ENCODE measurements at regions not wholly inside any gene's neighbourhood (a gene's known extent, or its start where the extent isn't known, plus 50 kb on each side); places are given as distances from the start of the nearest gene placed in this dataset.
"Not testable (repeated sequence)": the region's sequence is repeated elsewhere in the genome, so short reads cannot be mapped to it uniquely, and the experiment has no call there.

DNA sequence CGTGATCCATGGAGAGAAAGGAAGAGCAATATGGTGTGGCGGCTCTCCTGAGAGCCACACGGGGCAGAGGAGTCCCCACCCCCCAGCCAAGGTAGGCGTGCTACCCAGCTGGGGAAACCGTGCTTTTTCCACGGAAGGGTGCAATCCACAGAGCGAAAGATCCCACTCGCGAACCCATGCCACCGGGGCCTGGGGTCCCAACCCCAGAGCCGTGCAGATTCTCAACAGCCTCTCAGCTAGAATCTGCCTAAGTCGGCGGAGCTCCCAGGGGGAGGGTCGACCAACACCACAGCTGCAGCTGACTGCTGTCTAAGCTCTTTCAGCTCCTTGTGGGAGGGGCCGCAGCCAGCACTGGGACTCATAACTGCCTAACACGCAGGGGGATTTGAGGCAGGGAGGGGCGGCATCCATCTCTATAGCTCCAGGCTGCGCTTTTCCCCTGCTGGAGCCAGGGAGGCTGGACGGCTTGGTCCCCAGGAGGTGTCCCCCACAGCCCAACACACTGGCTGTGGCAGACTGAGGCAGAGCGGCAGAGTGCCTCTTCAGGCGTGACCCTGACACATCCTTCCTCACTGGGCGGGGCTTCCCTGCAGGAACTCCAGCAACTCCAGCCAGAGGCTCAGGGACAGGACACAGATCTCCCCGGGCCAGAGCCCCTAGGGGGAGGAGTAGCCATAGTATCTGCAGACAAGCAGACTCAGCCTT is 107.6 kb upstream of the ZBTB20 start:
- DNase-seq: no peak

DNA sequence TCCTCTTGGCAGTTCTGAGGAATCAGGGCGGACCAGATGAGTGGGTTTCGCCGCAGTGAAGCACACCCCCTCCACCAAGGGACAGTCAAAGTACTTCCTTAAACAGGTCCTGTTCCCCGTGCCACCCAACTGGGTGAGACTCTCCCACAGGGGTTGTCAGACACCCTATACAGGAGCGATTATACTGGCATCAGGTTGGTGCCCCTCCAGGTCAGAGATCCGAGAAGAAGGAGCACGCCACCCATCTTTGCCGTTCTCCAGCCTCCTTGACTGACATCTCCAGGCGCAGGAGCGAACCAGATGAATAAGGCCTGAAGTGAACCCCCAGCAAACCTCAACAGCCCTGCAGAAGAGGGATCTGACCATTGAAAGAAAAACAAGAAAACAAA is 108.1 kb upstream of the ZBTB20 start:
- DNase-seq: no peak

DNA sequence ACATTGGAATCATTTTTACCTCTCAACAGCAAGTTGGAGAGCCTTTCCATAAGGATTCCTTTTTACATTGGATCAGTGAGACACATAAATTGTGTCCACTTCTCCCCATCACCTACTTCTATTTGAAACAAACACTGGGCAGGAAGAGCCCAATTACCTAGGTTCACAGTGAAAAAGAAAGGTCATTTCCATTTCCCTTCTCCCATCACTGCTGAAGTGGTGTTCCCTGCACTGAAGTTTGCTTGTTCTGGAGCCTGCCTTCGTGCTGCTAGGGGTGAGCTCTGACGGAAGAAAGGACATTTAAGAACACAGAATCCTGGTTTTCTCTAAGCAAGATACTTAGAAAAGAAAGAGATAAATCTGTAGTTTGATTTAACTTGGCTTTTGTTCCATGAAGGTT is 123.8 kb upstream of the ZBTB20 start:
- DNase-seq: no peak

DNA sequence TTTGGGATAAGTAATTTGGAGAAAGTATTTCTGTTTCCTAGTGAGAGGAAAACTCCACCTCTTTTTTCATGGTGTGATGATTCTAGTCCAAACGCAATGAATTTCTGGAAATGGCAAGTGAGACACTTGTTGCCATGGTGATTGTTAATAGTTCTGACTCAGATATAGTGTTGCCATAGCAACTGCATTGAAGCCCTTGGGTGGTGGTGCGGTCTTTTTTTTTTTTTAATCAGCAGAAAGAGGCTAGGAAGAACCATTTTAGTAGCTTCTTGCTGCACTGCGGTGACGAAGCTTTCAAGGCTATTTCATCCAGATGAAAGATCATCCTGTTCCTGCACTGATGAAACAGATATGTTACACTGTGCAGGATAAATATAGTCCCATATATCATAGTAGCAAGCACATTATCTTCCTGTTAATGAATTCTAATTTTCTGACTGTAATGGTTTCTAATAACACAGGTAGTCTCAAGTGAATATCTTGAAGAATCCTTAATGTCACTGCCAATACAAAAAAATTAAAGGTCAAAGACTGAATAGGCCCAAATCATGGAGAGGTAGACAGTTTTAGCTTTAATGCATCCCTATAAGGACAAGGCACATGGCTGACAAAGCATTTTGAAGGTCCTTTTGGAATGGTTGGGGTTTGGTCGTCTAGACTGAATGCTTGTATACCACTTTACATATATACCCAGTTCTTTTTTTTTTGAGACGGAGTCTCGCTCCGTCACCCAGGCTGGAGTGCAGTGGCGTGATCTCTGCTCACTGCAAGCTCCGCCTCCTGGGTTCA is 125.1 kb upstream of the ZBTB20 start:
- no peak for DNase-seq

DNA sequence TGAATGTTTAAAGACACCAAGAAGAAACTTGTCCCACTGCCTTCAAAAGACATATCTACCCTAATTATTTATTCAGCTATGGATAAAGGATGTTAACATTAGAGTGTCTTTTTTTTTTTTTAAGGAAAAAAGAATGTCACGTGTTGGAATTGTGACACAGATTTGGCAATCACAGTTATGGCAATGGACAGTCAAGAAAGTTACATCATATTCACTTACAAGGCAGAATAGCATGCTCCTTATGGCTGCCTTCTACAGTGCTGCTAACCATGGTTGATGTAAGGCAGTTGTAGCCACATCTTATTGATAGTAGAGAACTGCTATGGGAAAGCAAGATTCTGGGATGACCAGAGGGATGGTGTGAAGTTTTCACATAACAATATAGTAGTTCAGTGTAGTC is 128.8 kb upstream of the ZBTB20 start:
- no peak for DNase-seq

DNA sequence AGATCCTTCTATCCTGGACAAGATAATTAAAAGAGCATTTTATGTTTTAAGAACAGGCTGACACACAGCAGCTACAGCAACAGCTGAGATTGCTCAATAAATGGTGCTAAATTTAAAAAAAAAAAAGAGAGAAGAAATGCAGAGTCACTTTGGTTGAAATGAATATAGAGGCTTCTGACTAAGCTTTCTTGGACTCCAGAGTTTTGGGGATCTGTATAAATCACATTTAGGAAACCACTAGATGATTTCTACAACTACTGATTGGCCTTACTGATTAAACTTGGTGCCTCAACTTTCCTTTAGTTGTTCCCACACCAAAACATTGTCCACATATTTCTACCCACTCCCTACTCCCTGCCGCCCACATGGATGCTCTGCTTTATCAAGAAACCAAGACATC is 132.9 kb upstream of the ZBTB20 start:
- no peak for DNase-seq

DNA sequence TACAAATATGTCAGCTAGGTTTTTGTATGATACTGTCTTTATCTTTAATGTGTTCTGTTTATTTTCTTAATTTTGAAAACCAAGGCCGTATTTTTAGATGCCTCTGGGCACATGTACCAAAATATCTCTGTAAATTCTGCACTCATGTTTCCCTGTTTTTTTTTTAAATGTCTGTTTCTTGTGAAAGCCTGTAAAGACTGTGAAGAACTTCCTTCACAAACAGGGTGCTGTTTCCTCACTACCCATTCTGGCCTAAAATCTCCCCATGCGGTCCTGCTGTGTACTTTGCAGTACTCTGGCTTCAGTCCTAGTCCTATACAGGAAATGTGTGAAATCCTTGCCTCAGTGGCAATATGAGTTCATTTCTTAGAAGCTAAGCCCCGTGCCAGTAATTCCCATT is 133.4 kb upstream of the ZBTB20 start:
- DNase-seq: no peak

DNA sequence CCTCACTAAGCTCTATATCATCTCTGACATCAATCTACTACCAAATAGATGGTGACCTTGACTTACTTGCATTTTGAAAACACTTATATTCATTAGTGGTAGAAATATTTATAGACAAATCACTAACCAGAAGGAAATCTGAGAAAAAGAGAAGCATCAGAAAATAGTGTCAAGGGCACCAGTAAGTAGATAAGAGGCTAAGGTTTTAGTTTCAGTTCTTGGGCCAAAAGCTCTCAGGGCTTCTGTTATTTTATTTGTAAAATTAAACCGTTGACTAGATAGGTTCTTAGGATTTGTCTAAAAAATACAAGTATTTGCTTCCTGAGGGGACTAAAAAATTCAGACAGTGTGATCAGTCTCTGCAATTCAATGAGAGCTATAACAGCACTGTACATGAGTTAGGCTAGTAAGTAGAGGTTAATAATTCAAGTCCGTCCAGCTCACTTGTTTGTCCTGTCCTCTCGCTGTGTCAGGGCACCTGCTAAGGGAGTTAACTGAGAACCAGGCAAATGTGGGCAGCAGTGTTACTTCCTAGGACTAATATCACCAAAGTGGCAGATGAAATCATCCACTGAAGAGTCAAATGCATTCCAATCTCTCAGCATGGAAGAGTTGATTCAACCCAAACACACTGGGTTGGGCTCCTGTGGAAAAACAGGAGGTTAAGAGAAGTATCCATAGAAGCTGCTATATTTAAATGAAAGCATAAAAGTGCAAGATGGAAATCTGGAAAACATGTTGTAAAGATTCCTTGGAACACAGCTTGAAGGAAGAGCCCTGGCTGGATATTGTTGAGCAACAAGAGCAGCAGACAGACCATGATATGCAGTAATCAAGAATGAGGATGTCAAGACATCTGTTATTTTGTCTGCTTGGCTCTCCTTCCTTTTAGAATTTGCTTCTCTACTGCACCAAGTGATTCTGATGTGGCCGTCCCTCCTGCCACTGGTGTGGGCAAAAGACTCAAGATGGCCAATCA is 134.9 kb upstream of the ZBTB20 start:
- DNase-seq: no peak

DNA sequence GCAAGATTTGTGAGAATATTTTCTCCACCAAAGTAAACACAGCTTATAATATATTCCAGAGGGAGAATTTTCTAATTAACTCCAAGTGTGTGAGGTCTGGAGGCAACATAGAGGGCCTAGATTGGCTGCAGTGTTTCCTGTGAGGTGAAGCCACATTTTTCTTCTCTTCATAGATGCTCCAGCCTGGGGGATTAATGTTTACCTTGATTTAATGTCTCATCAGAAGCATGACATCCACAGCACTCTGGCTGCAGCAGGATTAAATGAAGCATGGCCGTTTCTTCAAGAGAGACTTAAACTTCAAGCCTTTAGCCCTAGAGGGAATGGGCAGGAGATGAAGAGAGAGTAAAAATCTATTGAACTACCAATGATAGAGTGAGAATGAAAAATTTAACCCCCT is 137.9 kb upstream of the ZBTB20 start:
- DNase-seq: no peak

DNA sequence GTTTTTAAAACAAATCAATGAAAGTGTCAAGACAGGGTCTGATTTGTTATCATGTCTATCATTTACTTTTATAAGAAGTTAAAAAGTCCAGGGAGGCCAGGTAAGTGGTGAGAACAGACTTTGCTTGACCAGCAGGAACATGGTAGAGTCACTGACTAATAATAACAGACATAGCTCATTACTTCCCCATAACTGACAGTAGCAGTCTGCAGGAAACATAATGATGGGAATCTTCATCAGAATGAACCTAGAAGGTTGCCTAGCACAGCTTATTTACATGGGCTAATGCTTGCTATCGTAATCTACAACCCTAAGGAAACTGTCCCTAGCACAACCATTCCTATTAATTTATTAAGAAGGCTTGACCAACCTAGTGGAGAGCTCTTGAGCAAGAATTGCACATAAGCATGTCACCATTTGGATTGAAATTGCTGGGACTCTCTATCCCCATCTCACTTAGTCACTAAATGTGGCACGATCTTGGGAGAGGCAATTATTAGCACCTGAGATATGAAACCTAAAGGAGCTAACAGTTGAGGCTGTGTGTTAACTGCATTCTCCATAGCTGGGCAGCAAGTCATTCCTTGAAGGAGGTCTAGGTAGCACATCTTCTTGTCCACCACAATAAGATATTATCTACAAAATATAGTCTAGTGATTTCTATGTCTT is 139.6 kb upstream of the ZBTB20 start:
- no peak for DNase-seq

DNA sequence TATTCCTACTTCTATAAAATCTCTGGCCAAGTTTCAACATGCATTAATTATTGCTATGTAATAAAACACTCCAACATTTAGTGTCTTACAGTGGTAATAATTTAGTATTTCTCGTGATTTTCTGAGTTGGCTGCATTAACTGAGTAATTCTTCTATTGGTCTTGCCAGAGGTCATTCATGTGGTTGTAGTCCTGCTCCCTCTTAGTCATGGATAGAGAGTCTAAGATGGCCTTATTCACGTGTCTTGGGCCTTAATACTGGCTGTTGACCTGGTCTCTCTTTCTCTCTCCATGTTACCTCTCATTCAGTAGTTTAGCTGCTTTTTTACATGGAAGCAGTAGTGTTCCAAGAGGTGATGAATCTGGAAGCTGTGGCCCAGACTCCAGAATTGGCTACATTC is 140.1 kb upstream of the ZBTB20 start:
- no peak for DNase-seq

DNA sequence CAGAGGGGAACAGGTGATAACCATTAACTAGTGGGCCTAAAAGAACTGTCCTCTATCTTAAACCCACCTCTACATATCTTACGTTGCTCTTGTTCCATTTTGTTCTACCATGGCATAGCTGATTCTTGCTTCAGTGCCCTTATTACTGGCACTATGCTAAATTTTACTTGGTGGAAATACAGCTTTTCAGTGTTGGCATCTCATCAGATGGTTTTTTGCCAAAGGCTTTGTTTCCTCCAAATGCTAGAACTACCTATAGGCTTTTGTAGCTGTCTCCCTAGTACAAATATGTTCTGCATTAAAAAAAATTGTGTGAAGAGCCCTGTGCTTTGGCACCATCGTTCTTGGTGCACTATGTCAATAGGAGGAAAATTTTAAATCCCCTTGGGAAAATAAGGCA is 145.0 kb upstream of the ZBTB20 start:
- no peak for DNase-seq

DNA sequence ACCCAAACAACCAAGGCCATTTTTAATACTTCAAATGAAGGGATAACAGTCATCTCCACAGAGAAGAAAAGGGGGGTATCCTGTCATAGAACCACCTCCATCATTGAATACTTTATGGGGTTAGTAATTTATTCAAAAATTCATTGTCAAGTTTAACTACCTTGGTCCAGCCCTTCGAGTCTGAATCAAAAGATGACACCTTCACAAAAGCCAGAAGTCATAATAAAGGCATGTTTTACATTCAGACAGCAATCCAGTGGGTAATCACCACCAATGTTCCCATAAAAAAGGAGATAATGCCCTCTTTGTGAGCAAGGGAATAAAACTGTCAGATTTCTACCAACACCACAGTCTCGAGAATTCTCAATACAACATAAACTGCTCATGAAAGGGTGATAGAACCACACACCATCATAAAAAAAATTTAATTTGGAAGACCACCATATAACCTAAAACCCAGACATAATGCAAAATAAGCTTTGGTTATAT is 145.6 kb upstream of the ZBTB20 start:
- no peak for DNase-seq

DNA sequence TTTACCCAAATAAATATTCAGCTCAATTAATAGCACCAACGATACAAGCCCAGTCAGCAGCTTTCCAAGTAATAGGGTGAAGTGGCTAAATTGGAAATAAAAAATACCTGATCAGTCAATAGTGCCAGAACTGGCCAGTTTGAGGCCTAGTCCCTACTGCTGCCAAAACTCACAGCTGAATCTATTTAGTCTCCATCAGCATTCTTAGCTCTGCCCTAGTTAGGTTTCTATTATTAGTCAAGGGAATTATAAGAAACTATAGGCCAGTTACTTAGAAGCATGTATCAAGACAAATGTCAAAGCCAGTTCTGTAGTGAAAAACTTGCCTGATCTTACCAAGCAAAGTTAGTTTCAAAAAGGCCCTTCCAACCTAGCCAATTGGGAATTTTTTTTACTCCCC is 146.2 kb upstream of the ZBTB20 start:
- no peak for DNase-seq

DNA sequence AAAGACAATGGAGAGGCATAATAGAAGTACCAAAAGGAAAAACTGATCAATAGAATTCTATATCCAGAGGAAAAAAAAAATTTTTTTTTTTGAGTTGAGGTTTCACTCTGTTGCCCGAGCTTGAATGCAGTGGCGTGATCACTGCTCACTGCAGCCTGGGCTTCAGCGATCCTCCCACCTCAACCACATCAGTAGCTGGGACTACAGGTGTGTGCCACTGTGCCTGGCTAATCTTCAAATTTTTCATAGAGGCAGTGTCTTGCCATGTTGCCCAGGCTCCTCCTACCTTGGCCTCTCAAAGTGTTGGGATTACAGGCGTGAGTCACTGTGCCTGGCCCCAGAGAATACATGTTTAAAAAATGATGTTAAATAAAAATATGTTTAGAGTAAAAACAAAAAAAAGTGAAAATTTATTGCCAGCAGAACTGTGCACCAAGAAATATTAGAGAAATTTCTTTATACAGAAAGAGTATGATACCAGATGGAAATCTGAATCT is 154.3 kb upstream of the ZBTB20 start:
- no peak for DNase-seq

DNA sequence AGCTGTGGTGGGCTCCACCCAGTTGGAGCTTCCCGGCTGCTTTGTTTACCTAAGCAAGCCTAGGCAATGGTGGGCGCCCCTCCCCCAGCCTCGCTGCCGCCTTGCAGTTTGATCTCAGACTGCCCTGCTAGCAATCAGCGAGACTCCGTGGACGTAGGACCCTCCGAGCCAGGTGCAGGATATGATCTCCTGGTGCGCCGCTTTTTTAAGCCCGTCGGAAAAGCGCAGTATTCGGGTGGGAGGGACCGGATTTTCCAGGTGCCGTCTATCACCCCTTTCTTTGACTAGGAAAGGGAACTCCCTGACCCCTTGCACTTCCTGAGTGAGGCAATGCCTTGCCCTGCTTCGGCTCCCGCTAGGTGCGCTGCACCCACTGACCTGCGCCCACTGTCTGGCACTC is 170.9 kb upstream of the ZBTB20 start:
- DNase-seq: not testable (repeated sequence)

DNA sequence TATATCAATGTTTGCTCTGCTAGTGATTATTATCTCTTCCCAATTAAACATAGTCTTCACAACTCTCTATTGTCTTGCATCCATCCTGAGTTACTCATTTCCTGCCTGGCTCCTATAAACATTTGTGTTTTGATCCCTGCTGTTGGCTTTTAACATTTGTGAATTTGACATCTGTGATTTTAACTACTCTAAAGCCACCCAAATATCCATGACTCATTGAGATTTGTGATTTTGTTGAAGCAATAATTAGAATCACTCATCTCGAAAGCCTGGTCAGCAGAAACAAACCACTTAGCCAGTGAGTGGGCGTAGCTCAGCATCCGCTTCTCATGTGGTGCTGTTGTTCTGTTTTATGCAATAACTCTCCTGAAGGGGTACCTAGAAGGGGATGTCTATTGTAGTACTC is 174.3 kb upstream of the ZBTB20 start:
- DNase-seq: no peak

DNA sequence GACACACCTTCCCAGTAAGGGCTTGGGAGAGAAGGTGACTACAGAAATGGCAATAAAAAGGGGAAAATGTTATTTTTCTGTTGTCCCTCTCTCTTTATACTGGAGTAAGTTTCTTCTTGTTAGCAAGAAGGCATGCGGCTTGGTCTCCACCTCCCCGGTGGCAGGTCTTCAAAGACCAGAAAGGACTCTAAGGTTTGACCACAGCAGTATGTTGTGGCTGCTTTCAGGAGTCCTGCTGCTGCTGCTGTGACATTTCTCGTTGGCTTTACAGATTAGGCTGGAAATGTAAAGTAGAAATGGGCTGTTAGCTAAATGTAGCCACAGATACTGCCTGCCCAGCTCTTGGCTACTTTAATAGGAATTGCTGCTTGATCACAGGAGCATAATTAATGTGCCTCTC is 175.8 kb upstream of the ZBTB20 start:
- DNase-seq: no peak

DNA sequence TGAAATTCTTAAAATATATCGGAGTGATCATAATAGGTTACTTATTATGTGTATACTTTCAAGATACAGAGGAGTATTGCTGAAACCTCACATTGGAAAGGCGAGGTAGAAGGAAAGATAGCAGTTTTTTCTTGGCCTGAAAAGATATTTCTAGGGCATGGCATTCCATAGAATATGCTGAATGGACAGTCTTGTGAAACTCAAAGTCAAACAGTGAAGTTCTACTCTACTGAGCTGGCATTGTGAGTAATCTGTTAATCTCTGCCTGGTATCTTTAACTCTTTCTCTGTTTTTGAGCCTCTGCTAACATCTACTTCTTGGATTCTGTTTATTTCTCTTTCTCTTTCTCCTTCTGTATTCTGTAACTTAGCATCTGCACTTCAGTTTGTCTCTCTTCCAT is 176.3 kb upstream of the ZBTB20 start:
- DNase-seq: no peak

DNA sequence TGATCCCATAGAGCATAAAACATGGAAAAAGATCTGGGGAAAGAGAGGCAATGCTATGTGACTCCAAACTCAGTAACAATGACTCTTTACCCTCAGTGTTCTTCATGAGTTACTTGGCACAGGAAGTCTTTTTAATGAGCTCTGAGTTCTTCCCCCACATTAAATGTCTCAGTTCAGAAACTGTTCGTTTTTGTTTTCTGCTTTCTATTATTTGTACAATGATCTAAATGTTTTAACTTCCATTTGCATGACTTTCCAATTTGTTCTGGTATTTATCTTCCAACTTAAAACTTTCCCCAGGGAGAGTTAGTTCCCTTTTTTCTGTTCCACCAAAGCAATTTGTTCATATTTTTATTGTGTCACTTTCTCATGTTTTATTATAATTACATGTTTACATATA is 177.0 kb upstream of the ZBTB20 start:
- DNase-seq: no peak

DNA sequence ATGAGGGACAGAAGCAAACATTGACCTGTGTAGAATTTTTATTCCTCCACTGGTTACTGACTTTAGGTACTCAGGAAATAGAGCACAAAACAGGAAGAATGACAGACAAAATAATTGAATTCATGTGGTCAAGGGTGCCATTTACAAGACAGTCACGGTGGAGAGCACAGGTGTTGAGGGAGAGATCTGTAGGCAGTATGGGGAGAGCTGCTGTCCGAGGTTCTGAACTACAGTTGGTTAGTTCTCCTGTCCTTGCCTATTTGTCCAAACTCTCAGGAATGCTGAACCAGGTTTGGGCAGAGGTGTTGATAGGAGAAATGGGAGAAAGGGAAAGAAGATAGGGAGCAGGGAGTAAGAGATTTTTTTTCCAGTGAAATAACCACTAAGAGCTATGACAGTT is 178.5 kb upstream of the ZBTB20 start:
- peak; percentile 14 for DNase-seq

DNA sequence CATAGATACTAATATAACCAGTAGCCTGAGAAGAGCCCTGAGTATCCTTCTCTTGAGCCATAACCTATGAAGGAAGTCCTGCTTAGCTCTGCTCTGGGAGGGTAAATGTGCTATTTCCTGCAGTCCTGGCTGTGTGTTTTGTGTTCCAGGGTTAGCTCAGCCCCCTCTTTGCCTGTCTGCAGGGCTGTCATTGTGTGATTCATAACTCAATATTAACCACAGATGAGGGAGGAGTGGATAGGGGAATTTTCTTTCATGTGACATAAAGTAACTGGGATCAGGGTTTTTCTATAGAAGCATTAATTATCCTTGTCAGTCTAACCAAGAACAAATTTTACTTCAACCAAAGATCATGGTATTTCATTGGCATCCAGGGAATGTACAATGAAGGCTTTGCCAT is 183.3 kb upstream of the ZBTB20 start:
- DNase-seq: no peak

DNA sequence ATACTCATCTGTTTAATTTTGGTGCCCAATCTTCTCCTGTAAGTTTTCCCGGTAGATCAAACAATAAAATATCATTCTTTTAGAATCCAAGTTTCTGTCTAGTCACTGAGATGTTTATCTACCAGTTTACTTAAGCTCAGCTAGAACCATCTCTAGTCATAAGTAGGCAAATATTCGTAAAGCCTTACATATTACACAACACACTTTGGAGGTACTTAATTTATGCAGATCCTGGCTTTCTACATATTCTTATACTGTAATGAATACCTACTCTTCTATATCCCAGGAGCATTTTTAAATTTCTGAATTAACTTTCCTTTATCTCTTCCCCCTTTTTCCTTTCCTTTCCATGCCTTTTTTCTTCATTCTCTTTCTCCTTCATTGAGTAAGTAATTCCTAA is 185.9 kb upstream of the ZBTB20 start:
- no peak for DNase-seq

Data from T1000 (cell line).